ENCODE measurements at regions not wholly inside any gene's neighbourhood (a gene's known extent, or its start where the extent isn't known, plus 50 kb on each side); places are given as distances from the start of the nearest gene placed in this dataset.

DNA sequence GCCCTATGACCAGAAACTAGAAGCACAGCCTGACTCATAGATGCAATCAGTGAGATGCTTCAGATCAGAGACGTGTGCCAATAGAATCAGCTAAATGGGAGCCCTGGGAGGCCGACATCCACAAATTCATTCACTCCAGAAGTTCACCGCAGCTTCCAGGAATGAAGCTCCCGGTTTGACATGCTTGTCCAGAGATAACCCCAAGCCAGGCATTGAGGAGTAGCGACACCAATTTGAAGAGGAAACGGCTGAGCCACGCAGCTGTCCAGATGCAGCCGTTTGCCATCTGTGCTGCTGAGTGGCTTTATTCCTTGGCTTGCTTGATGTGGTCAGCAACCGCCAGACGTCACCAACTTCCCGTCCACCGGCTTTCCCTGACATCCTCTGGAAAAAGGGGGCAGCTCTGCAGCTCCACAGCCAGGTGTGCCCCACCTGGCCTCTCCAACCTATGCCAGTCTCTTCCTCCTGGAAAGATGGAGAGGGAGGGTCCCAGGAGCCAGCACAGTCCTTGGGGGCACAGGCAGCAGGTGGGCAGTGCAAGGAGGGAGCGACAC, 123.9 kb upstream of the OPCML start:
- TF ChIP-seq, protein P1, sequence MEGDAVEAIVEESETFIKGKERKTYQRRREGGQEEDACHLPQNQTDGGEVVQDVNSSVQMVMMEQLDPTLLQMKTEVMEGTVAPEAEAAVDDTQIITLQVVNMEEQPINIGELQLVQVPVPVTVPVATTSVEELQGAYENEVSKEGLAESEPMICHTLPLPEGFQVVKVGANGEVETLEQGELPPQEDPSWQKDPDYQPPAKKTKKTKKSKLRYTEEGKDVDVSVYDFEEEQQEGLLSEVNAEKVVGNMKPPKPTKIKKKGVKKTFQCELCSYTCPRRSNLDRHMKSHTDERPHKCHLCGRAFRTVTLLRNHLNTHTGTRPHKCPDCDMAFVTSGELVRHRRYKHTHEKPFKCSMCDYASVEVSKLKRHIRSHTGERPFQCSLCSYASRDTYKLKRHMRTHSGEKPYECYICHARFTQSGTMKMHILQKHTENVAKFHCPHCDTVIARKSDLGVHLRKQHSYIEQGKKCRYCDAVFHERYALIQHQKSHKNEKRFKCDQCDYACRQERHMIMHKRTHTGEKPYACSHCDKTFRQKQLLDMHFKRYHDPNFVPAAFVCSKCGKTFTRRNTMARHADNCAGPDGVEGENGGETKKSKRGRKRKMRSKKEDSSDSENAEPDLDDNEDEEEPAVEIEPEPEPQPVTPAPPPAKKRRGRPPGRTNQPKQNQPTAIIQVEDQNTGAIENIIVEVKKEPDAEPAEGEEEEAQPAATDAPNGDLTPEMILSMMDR (IDR thresholded peaks at IDR 0.05; ENCODE audit: insufficient read depth, low read length, severe bottlenecking), result no peak
- H3K36me3 ChIP-seq (ENCODE audit: control insufficient read depth, insufficient read depth, low read length), result no peaks in the 10 kb centered on the region
- no peak overlapping the region for H3K4me3 ChIP-seq (ENCODE audit: low read depth, low read length)
- no peak for DNase-seq (ENCODE audit: low read depth)
- H3K27me3 ChIP-seq (ENCODE audit: control insufficient read depth, insufficient read depth, low read length), result no peaks in the 10 kb centered on the region
- FAIRE-seq, result no peak

DNA sequence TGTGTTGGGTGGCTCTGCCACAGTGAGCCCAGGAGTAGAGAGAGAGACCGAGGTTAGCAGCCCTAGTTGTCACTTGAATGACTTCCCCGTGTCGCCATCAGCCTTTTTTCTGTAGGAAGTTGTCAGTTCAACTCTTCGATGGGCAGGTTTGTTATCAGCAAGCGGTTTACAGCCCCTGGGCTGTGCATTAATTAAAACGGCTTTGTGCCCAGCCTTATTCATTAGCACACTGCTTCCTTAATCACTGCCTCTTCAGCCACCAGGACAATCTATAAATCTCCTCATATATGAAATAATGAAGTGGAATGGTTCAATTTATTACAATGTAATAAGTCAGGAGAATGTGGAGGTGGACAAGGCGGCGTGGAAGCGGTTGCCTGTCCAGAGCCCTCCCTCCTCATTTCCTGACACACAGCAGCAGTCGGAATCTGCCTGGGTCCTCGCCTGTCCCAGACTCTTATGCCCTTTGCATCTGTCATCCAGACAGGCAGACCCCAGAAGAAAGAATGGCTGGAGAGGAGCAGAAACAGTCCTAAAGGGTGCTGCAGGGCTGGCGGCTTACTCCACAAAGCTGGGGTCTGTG, 122.4 kb upstream of the OPCML start:
- Histone ChIP-seq H3K4me3 (ENCODE audit: low read depth, low read length) (no peak overlapping the region), H3K36me3 (ENCODE audit: control insufficient read depth, insufficient read depth, low read length) (no peaks in the 10 kb centered on the region), H3K27me3 (ENCODE audit: control insufficient read depth, insufficient read depth, low read length) (no peaks in the 10 kb centered on the region)
- TF ChIP-seq, protein P1 (IDR thresholded peaks at IDR 0.05; ENCODE audit: insufficient read depth, low read length, severe bottlenecking), result no peak
- DNase-seq (ENCODE audit: low read depth), result no peak
- no peak for FAIRE-seq

- no peaks in the 10 kb centered on the region for H3K27me3 ChIP-seq (ENCODE audit: control insufficient read depth, insufficient read depth, low read length)
- TF ChIP-seq, protein P1 (IDR thresholded peaks at IDR 0.05; ENCODE audit: insufficient read depth, low read length, severe bottlenecking), result no peak
- no peaks in the 10 kb centered on the region for H3K36me3 ChIP-seq (ENCODE audit: control insufficient read depth, insufficient read depth, low read length)
- FAIRE-seq, result no peak
- no peak for DNase-seq (ENCODE audit: low read depth)
- H3K4me3 ChIP-seq (ENCODE audit: low read depth, low read length), result no peak overlapping the region
Measured at GRCh38 chr11:133653336-133653735, 121.0 kb upstream of the OPCML start.

DNA sequence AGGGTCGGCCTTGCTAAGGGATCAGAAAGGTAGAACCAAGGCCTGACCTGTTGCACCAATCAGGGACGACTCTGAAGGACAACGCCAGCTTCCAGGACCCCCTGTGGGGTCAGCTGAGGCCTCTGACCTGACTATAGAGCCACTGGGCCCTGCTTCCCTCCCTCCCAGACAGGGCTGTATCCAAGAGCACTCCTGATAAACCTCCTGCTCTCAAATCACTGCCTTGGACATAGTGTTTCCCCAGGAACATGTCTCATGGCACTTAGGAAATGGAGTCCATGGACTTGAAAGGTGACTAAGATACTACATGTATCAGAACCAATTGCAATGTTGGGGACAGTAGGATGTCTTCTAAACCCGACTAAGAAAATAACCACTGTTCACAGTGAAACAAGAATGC, 117.8 kb upstream of the OPCML start:
- H3K36me3 ChIP-seq (ENCODE audit: control insufficient read depth, insufficient read depth, low read length), result no peaks in the 10 kb centered on the region
- DNase-seq (ENCODE audit: low read depth), result no peak
- no peak for FAIRE-seq
- H3K27me3 ChIP-seq (ENCODE audit: control insufficient read depth, insufficient read depth, low read length), result no peaks in the 10 kb centered on the region
- TF ChIP-seq, protein P1 (IDR thresholded peaks at IDR 0.05; ENCODE audit: insufficient read depth, low read length, severe bottlenecking), result no peak
- no peak overlapping the region for H3K4me3 ChIP-seq (ENCODE audit: low read depth, low read length)

GRCh38 chr11:133649040-133649439, 116.7 kb upstream of the OPCML start:
- TF ChIP-seq, protein P1 (IDR thresholded peaks at IDR 0.05; ENCODE audit: insufficient read depth, low read length, severe bottlenecking), result no peak

DNA sequence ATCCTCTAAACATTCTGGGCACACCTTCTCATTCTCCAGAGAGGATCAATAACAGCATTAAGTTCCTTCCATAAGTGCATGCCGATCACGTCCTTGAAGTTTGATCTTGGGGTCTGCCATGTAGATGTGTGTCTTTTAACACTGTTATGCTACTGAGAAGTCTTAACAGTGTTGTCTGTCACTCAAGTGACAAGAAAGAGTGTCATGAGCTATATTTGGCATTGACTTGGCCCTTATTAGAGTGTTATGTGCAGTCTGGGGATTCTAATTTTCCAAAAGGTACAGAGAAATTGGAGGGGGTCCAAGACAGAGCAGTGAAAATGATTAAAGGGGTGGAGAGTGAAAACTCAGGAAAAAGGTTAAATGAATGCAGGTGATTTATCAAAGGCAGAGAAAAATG, 107.1 kb upstream of the OPCML start:
- H3K4me3 ChIP-seq (ENCODE audit: low read depth, low read length), result no peak overlapping the region
- no peak for DNase-seq (ENCODE audit: low read depth)
- FAIRE-seq, result no peak
- H3K36me3 ChIP-seq (ENCODE audit: control insufficient read depth, insufficient read depth, low read length), result no peaks in the 10 kb centered on the region
- TF ChIP-seq, protein P1 (IDR thresholded peaks at IDR 0.05; ENCODE audit: insufficient read depth, low read length, severe bottlenecking), result no peak
- no peaks in the 10 kb centered on the region for H3K27me3 ChIP-seq (ENCODE audit: control insufficient read depth, insufficient read depth, low read length)

More at GRCh38 chr11:133649040-133649439, 116.7 kb upstream of the OPCML start:
- DNase-seq (ENCODE audit: low read depth) (no peak), FAIRE-seq (no peak)
- no peaks in the 10 kb centered on the region for H3K27me3 ChIP-seq (ENCODE audit: control insufficient read depth, insufficient read depth, low read length)
- no peak overlapping the region for H3K4me3 ChIP-seq (ENCODE audit: low read depth, low read length)
- H3K36me3 ChIP-seq (ENCODE audit: control insufficient read depth, insufficient read depth, low read length), result no peaks in the 10 kb centered on the region
